SK-N-SH (cell line): ENCODE measurements at regions not wholly inside any gene's neighbourhood (a gene's known extent, or its start where the extent isn't known, plus 50 kb on each side); places are given as distances from the start of the nearest gene placed in this dataset.
A peak's percentile ranks its signal among the peaks of the same experiment; 100 is the strongest.

Experiments
- CTCF ChIP-seq: fragments of 200-600 bp; sonication (generic); IDR thresholded peaks from 2 replicates; pipeline ENCODE4 v1.6.1; 2017; ENCODE audit warnings: antibody characterized with exemption, mild to moderate bottlenecking, moderate library complexity
- EP300 ChIP-seq, 2 experiments: IDR thresholded peaks; 2 replicates each; pipeline versions ENCODE4 v1.4.0 to v1.6.1; 2012; ENCODE audit warnings: borderline replicate concordance in 1 of 2, low read depth in 1 of 2, low read length in 1 of 2
- EZH2phosphoT487 ChIP-seq: fragments of 200-600 bp; sonication (generic); IDR thresholded peaks from 2 replicates; pipeline ENCODE4 v1.6.1; 2017; ENCODE audit warnings: low read depth, mixed run types, mild to moderate bottlenecking, antibody characterized with exemption, moderate library complexity, borderline replicate concordance
- MXI1 ChIP-seq: IDR thresholded peaks from 2 replicates; pipeline ENCODE4 v1.6.1; 2012; ENCODE audit warnings: mild to moderate bottlenecking, low read depth, low read length, improper control_type of control experiment
- RAD21 ChIP-seq: IDR thresholded peaks from 2 replicates; pipeline ENCODE4 v1.6.1; 2012; ENCODE audit warnings: mild to moderate bottlenecking, low read length
- TEAD4 ChIP-seq: IDR thresholded peaks from 2 replicates; pipeline ENCODE4 v1.4.0; 2012; ENCODE audit warnings: mild to moderate bottlenecking, borderline replicate concordance; ENCODE audit not compliant: insufficient read depth
- TF ChIP-seq, protein P1 (sequence below): IDR thresholded peaks from 2 replicates; pipeline ENCODE4 v1.6.1; 2012; ENCODE audit warnings: mild to moderate bottlenecking, low read depth, low read length, moderate library complexity

- TF ChIP-seq CTCF (peak; percentile 69), EZH2phosphoT487 (no peak), TEAD4 (no peak), RAD21 (peak; percentile 75), EP300 (IDR thresholded peaks at IDR 0.05; ENCODE audit: borderline replicate concordance in 1 of 2, low read depth in 1 of 2, low read length in 1 of 2) (no peak), MXI1 (no peak)
- TF ChIP-seq, protein P1, sequence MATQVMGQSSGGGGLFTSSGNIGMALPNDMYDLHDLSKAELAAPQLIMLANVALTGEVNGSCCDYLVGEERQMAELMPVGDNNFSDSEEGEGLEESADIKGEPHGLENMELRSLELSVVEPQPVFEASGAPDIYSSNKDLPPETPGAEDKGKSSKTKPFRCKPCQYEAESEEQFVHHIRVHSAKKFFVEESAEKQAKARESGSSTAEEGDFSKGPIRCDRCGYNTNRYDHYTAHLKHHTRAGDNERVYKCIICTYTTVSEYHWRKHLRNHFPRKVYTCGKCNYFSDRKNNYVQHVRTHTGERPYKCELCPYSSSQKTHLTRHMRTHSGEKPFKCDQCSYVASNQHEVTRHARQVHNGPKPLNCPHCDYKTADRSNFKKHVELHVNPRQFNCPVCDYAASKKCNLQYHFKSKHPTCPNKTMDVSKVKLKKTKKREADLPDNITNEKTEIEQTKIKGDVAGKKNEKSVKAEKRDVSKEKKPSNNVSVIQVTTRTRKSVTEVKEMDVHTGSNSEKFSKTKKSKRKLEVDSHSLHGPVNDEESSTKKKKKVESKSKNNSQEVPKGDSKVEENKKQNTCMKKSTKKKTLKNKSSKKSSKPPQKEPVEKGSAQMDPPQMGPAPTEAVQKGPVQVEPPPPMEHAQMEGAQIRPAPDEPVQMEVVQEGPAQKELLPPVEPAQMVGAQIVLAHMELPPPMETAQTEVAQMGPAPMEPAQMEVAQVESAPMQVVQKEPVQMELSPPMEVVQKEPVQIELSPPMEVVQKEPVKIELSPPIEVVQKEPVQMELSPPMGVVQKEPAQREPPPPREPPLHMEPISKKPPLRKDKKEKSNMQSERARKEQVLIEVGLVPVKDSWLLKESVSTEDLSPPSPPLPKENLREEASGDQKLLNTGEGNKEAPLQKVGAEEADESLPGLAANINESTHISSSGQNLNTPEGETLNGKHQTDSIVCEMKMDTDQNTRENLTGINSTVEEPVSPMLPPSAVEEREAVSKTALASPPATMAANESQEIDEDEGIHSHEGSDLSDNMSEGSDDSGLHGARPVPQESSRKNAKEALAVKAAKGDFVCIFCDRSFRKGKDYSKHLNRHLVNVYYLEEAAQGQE = no peak
Measured at GRCh38 chr5:13478831-13479465, 465.5 kb downstream of the DNAH5 start.
